Osteoblast (primary cell): ENCODE measurements at regions not wholly inside any gene's neighbourhood (a gene's known extent, or its start where the extent isn't known, plus 50 kb on each side); places are given as distances from the start of the nearest gene placed in this dataset.
A peak's percentile ranks its signal among the peaks of the same experiment; 100 is the strongest.

ENCODE experiments used
- DNase-seq: peaks from one replicate; pipeline ENCODE4 v3.0.0; 2011; ENCODE audit warnings: low spot score, mixed read lengths; ENCODE audit not compliant: insufficient read length; ENCODE audit errors: missing footprints
- H2AFZ ChIP-seq: 2 replicates; pipeline ENCODE4 v1.6.0; 2011; ENCODE audit warnings: mild to moderate bottlenecking, low read length
- H3K27ac ChIP-seq: 2 replicates; pipeline ENCODE4 v1.5.1; 2011; ENCODE audit warnings: mild to moderate bottlenecking, low read depth, low read length, moderate library complexity
- H3K27me3 ChIP-seq: 2 replicates; pipeline ENCODE4 v1.6.0; 2012; ENCODE audit warnings: mild to moderate bottlenecking, control low read depth, inconsistent platforms, low read length, moderate library complexity; ENCODE audit not compliant: insufficient read depth
- H3K36me3 ChIP-seq: 2 replicates; pipeline ENCODE4 v1.5.1; 2011; ENCODE audit warnings: mild to moderate bottlenecking, low read length, control low read depth, moderate library complexity; ENCODE audit not compliant: insufficient read depth
- H3K4me1 ChIP-seq: 2 replicates; pipeline ENCODE4 v1.5.1; 2011; ENCODE audit warnings: mild to moderate bottlenecking, low read length, control low read depth, moderate library complexity; ENCODE audit not compliant: insufficient read depth
- H3K4me2 ChIP-seq: 2 replicates; pipeline ENCODE4 v1.6.0; 2011; ENCODE audit warnings: mild to moderate bottlenecking, low read length; ENCODE audit not compliant: insufficient read depth
- H3K4me3 ChIP-seq: fragments of 200-600 bp; sonication (generic); 3 replicates; pipeline ENCODE4 v1.5.1; 2012; ENCODE audit warnings: mild to moderate bottlenecking, low read length, inconsistent platforms; ENCODE audit not compliant: insufficient read depth
- H3K79me2 ChIP-seq: 2 replicates; pipeline ENCODE4 v1.6.0; 2012; ENCODE audit warnings: mild to moderate bottlenecking, low read length, control low read depth, inconsistent platforms; ENCODE audit not compliant: insufficient read depth
- H3K9me3 ChIP-seq: 2 replicates; pipeline ENCODE4 v1.5.1; 2011; ENCODE audit warnings: low read depth, low read length, control low read depth
- H4K20me1 ChIP-seq: 2 replicates; pipeline ENCODE4 v1.6.0; 2012; ENCODE audit warnings: mild to moderate bottlenecking, low read length, control low read depth; ENCODE audit not compliant: insufficient read depth
- TF ChIP-seq, protein P1 (sequence below): IDR thresholded peaks from 2 replicates; pipeline ENCODE4 v1.5.1; 2011; ENCODE audit warnings: mild to moderate bottlenecking, low read depth, low read length, moderate library complexity; ENCODE audit errors: extremely low read depth

DNA sequence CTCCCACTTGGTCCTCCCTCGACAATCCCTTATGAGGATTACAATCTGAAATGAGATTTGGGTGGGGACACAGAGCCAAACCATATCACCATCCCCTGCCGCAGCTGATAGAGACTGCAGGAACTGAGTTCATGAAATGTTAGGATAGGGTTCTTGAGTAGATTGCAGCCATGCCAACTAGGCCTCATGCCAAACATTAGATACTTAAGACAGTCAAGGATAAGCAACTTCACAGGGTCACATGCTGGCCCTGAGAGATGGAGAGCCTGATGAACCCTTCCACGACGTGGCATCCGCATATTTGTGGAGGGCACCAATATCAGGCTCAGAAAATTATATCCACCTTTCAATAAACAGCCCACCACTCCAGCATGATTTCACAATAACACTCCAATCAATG, 121.3 kb downstream of the ALDH8A1 start:
- TF ChIP-seq, protein P1, sequence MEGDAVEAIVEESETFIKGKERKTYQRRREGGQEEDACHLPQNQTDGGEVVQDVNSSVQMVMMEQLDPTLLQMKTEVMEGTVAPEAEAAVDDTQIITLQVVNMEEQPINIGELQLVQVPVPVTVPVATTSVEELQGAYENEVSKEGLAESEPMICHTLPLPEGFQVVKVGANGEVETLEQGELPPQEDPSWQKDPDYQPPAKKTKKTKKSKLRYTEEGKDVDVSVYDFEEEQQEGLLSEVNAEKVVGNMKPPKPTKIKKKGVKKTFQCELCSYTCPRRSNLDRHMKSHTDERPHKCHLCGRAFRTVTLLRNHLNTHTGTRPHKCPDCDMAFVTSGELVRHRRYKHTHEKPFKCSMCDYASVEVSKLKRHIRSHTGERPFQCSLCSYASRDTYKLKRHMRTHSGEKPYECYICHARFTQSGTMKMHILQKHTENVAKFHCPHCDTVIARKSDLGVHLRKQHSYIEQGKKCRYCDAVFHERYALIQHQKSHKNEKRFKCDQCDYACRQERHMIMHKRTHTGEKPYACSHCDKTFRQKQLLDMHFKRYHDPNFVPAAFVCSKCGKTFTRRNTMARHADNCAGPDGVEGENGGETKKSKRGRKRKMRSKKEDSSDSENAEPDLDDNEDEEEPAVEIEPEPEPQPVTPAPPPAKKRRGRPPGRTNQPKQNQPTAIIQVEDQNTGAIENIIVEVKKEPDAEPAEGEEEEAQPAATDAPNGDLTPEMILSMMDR = no peak
- no peak for DNase-seq
- no peak overlapping the region for H3K4me3 ChIP-seq
- H3K79me2 ChIP-seq = no peaks in the 10 kb centered on the region
- H2AFZ ChIP-seq = no peak overlapping the region
- no peaks in the 10 kb centered on the region for H4K20me1 ChIP-seq
- H3K9me3 ChIP-seq = no peaks in the 10 kb centered on the region
- H3K4me1 ChIP-seq = peaks cover 14% of the 10 kb centered on the region
- no peaks in the 10 kb centered on the region for H3K36me3 ChIP-seq
- H3K27me3 ChIP-seq = no peaks in the 10 kb centered on the region
- no peak overlapping the region for H3K4me2 ChIP-seq
- H3K27ac ChIP-seq = no peak overlapping the region

DNA sequence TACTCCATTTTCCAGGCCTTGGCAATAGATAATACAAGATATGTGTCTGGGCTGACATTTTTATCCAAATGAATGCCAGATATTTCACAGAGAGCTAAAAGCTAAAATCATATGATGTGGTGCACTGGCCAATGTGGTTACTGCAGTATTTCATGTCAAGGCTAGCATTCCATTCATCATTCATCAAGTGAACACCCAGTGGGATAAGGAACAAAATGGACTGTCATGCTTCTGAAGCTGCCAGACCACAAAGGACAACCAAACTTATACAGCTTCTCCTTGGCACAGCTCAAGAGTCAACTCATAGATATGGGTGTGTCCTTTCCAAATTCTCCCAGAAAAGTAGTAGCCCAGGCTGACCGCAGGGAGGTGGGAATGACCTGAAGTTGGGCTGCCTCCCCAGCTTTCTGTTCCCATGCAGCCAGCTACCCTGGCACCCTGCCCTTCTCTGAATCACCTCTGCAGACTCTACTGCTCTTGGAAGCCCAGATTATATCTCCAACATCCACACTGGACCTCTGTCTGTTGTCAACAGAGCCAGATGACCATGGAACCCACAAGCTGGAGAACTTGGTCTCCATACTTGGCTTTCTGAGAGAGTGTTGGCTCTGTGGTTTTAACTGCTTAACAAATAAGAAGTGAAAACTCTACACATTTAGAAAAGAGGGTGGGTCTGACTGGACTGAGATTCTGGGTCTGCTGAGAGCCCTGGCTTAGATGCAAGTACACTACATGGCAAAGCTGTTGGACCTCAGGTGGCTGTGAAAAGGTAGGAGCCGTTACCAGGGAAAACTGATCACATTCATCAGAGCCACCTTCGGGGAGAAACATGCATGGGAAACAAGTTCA, 122.8 kb downstream of the ALDH8A1 start:
- Histone ChIP-seq H3K79me2 (no peaks in the 10 kb centered on the region), H3K27me3 (no peaks in the 10 kb centered on the region), H3K9me3 (no peaks in the 10 kb centered on the region), H2AFZ (no peak overlapping the region), H4K20me1 (no peaks in the 10 kb centered on the region), H3K4me1 (peaks cover 14% of the 10 kb centered on the region), H3K27ac (peak overlapping the region; percentile 89), H3K36me3 (no peaks in the 10 kb centered on the region), H3K4me3 (no peak overlapping the region), H3K4me2 (peak overlapping the region; percentile 42)
- TF ChIP-seq, protein P1 = peak; percentile 44
- peak; percentile 81 for DNase-seq

DNA sequence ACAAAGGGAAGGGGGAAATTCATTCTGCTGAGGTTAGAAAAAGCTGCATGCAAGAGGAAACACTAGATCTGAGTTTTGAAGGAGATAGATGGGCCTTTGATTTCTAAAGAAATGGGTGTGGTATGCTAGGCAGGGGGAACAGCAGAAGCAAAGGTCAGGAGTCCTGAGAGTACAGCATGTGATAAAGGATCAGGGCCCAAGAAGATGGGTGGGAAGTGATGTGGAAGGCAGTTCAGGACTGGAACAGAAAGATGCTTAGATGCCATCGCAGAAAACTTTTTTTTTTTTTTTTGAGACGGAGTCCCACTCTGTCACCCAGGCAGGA, 126.2 kb downstream of the ALDH8A1 start:
- Histone ChIP-seq H3K79me2 (no peaks in the 10 kb centered on the region), H3K4me1 (peaks cover 18% of the 10 kb centered on the region), H3K4me3 (no peak overlapping the region), H4K20me1 (no peaks in the 10 kb centered on the region), H3K27me3 (no peaks in the 10 kb centered on the region), H2AFZ (no peak overlapping the region), H3K27ac (no peak overlapping the region), H3K4me2 (no peak overlapping the region), H3K9me3 (no peaks in the 10 kb centered on the region), H3K36me3 (no peaks in the 10 kb centered on the region)
- TF ChIP-seq, protein P1 = no peak
- DNase-seq = no peak

DNA sequence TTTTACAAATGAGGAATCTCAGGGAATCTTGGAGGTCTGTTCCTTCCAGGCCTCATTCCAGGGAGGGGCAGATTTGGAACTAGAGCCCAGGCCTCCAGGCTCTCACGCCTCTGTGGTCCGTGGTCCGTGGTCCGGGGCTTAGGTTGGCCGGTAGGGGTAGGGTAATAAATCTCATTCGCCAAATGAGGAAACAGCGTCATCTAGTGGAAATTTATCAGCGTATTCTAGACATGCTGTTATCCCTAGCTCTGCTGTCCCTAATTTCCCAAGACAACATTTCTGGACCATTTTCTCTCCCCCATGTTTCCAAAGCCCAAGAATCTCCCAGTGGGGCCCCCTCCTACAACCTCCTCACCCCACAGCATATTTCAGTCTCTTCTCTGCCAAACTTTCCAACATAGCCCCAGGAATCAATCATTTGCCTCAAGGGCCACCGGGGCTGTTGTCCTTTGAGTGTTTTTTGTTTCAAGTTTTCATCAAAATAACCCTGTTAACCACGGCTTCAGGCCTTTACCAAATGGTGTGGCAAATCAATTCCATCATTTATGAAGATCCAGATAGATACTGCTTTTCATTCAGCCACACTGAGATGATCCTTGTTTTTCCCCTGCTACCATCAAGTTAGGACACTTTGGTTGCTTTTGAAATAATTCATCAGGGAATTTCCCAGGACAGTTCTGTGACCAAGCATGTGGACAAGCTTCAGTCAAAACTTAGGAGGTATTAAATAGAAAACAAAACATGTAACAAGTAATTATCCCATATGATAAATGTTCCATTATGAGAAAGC, 126.8 kb downstream of the ALDH8A1 start:
- peak overlapping the region; percentile 40 for H3K27ac ChIP-seq
- DNase-seq = peak; percentile 83
- TF ChIP-seq, protein P1 = peak; percentile 94
- no peaks in the 10 kb centered on the region for H3K9me3 ChIP-seq
- H3K4me1 ChIP-seq = peaks cover 18% of the 10 kb centered on the region
- no peaks in the 10 kb centered on the region for H4K20me1 ChIP-seq
- no peak overlapping the region for H3K4me3 ChIP-seq
- H3K79me2 ChIP-seq = no peaks in the 10 kb centered on the region
- H3K4me2 ChIP-seq = peak overlapping the region; percentile 24
- peak overlapping the region; percentile 36 for H2AFZ ChIP-seq
- H3K27me3 ChIP-seq = no peaks in the 10 kb centered on the region
- no peaks in the 10 kb centered on the region for H3K36me3 ChIP-seq
